Chondrocyte (in vitro differentiated cells): ENCODE measurements at regions not wholly inside any gene's neighbourhood (a gene's known extent, or its start where the extent isn't known, plus 50 kb on each side); places are given as distances from the start of the nearest gene placed in this dataset.

Experiments used
- DNase-seq: peaks from one replicate; pipeline ENCODE4 v3.0.0; 2021; ENCODE audit warnings: mixed read lengths, low spot score
- H3K27ac Mint-ChIP-seq: one replicate; pipeline ENCODE4 v1.8.0; 2021; ENCODE audit warnings: mild to moderate bottlenecking, moderate library complexity, mixed read lengths; ENCODE audit not compliant: unreplicated experiment
- H3K27me3 Mint-ChIP-seq: 2 replicates; pipeline ENCODE4 v1.8.0; 2021; ENCODE audit warnings: low read depth, mixed read lengths
- H3K36me3 Mint-ChIP-seq: 2 replicates; pipeline ENCODE4 v1.8.0; 2021; ENCODE audit warnings: low read depth, mixed read lengths
- H3K4me1 Mint-ChIP-seq: 2 replicates; pipeline ENCODE4 v1.8.0; 2021; ENCODE audit warnings: low read depth, mild to moderate bottlenecking, mixed read lengths
- H3K4me3 Mint-ChIP-seq: one replicate; pipeline ENCODE4 v1.8.0; 2021; ENCODE audit warnings: mild to moderate bottlenecking, moderate library complexity, mixed read lengths; ENCODE audit not compliant: unreplicated experiment
- H3K9me3 Mint-ChIP-seq: 2 replicates; pipeline ENCODE4 v1.8.0; 2021; ENCODE audit warnings: low read depth, mixed read lengths
- TF ChIP-seq, protein P1 (sequence below): fragments of 200-600 bp; sonication (generic); IDR thresholded peaks from 2 replicates; pipeline ENCODE4 v1.5.0; 2021; ENCODE audit warnings: antibody characterized with exemption, mild to moderate bottlenecking, moderate library complexity

DNA sequence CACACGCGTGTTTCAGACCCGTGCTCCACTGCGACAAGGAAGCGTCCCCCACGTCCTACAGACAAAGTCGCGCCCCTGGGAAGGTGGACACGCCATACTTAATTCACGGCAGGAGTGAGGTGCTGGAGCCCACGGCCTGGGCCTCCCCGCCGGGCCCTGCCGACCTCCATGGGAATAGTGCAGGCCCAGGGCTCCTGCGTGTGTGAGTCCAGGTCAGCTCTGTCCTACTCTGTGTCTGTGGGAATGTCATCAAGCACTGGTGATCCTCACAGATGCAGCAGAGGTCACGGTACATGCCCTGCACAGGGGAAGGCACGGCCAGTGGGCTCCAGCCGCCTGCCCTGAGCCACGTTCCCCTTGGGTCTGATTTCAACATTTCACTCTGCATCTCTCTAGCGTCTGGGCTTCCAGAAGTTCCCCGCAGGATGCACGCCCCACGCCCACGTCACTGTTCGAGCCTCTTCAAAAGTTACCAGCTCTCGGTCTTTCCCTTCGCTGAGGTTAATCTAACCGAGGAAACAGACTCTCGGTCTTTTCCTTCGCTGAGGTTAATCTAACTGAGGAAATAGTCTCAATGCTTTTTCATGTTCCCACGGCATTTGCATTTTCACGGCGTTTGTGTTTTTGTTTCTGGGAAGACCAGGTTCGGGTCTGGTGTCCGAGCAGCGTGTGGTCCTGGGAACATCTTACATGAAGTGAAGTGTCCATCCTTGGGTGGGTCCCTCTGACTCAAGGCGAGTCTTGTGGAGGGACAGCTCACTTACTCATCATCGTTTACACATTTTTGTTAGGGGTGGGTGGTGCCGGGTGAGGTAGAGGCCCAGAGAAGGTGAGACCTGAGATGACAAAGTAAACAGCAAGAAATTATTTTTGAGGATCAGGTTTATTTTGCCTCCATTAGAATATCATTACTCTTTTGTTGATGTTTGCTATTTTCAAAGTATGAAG is 157.3 kb upstream of the ALKAL2 start:
- H3K27ac Mint-ChIP-seq: no peak overlapping the region
- H3K4me1 Mint-ChIP-seq: peaks cover 6% of the 10 kb centered on the region
- no peak for DNase-seq
- TF ChIP-seq, protein P1, sequence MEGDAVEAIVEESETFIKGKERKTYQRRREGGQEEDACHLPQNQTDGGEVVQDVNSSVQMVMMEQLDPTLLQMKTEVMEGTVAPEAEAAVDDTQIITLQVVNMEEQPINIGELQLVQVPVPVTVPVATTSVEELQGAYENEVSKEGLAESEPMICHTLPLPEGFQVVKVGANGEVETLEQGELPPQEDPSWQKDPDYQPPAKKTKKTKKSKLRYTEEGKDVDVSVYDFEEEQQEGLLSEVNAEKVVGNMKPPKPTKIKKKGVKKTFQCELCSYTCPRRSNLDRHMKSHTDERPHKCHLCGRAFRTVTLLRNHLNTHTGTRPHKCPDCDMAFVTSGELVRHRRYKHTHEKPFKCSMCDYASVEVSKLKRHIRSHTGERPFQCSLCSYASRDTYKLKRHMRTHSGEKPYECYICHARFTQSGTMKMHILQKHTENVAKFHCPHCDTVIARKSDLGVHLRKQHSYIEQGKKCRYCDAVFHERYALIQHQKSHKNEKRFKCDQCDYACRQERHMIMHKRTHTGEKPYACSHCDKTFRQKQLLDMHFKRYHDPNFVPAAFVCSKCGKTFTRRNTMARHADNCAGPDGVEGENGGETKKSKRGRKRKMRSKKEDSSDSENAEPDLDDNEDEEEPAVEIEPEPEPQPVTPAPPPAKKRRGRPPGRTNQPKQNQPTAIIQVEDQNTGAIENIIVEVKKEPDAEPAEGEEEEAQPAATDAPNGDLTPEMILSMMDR: no peak
- H3K9me3 Mint-ChIP-seq: no peaks in the 10 kb centered on the region
- H3K27me3 Mint-ChIP-seq: peaks cover 4% of the 10 kb centered on the region
- H3K4me3 Mint-ChIP-seq: no peak overlapping the region
- H3K36me3 Mint-ChIP-seq: no peaks in the 10 kb centered on the region

DNA sequence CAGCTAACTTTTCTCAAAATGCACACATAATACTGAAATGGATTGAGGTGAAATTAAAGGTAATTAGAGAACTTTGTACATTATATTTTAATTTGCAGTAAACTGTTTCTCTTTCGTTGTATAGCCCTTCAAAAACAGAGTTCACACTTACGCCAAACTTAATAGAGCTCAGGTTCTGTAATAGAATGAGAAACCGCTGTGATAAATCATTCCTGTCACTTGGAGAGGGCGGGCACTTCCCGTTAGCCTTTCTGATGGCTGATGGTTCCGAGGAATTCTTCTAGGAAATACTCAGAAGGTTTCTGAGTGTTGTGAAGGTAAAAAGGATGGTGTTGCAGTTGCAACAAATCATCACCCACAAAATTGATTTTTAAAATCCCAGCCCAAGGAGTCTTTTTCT is 155.8 kb upstream of the ALKAL2 start:
- Mint-ChIP-seq H3K4me1 (no peaks in the 10 kb centered on the region), H3K27me3 (peaks cover 4% of the 10 kb centered on the region), H3K9me3 (no peaks in the 10 kb centered on the region), H3K4me3 (no peak overlapping the region), H3K27ac (no peak overlapping the region), H3K36me3 (no peaks in the 10 kb centered on the region)
- TF ChIP-seq, protein P1: no peak
- no peak for DNase-seq

DNA sequence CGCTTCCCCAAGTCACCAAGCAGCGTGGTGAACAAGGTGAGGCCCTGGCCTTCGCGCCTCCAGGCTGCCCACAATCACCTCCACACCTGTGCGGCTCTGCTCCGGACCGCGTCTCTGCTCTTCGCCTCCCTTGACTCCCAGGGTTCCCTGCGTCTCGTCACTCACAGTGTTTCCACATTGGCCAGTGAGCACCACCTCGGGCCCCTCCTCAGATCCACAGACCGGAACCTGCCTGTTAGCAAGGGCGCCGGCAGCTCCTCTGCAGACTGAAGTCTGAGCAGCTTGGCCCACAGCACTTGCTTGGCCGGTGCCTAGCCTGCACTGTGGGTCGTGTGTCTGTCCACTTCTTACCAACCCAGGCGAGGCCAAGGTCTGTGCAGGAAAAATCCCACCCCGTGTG is 155.3 kb upstream of the ALKAL2 start:
- H3K36me3 Mint-ChIP-seq: no peaks in the 10 kb centered on the region
- H3K4me1 Mint-ChIP-seq: no peaks in the 10 kb centered on the region
- H3K4me3 Mint-ChIP-seq: no peak overlapping the region
- H3K27me3 Mint-ChIP-seq: peaks cover 4% of the 10 kb centered on the region
- DNase-seq: no peak
- TF ChIP-seq, protein P1: no peak
- no peaks in the 10 kb centered on the region for H3K9me3 Mint-ChIP-seq
- H3K27ac Mint-ChIP-seq: no peak overlapping the region

DNA sequence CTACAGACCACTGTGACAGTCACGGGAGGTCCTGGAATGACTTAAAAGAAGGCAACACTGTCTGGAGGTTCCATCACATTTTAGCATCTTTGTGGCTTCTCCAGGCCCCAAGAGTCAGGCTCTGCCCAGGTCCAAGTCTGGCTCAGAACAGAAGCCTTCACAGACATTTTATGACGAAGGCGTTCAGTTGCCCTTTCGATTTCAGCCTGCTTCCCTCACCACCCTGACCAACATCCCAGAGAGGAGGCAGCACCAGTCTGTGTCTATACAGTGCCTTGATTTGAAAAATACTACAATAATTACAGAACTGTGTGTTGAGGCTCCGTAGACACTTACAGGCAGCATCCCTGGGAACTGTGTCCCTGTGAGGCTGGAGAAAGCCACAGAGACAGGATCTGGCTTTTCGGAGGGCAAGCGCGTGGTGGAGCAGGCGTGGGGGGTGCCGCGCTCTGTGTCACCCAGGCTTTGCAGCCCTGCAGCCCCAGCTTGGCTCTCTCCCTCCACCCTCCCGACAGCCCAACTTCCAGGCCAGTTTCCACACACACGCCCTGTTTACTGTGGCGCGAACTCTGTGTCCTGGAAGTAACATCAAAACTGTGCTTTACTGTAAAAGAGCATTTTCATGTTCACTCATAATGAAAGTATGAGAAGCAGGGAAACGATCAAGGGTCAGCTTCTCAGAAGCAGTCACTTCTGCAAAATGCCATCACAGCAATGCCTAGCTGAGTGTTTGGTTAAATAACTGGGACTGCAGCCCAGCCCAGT is 153.5 kb upstream of the ALKAL2 start:
- H3K27ac Mint-ChIP-seq: no peak overlapping the region
- no peak overlapping the region for H3K4me3 Mint-ChIP-seq
- H3K4me1 Mint-ChIP-seq: no peaks in the 10 kb centered on the region
- DNase-seq: no peak
- peaks cover 6% of the 10 kb centered on the region for H3K27me3 Mint-ChIP-seq
- no peaks in the 10 kb centered on the region for H3K9me3 Mint-ChIP-seq
- TF ChIP-seq, protein P1: no peak
- H3K36me3 Mint-ChIP-seq: no peaks in the 10 kb centered on the region

DNA sequence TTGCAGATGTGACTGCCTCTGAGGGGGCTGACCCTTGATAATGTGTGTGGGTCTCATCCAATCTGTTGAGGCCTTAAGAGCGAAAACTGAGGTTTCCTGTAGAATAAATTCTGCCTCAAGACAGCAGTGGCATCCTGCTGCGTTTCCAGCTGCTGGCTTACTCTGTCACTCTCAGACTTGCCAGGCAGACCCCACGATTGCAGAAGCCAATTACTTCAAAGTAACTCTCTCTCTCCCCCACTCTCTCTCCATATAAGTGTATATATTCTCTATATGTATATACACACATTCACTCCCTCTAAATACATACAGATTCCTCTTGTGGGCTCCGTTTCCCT is 152.5 kb upstream of the ALKAL2 start:
- no peaks in the 10 kb centered on the region for H3K36me3 Mint-ChIP-seq
- H3K27ac Mint-ChIP-seq: no peak overlapping the region
- DNase-seq: no peak
- H3K4me1 Mint-ChIP-seq: no peaks in the 10 kb centered on the region
- TF ChIP-seq, protein P1: no peak
- peaks cover 6% of the 10 kb centered on the region for H3K27me3 Mint-ChIP-seq
- H3K9me3 Mint-ChIP-seq: no peaks in the 10 kb centered on the region
- no peak overlapping the region for H3K4me3 Mint-ChIP-seq
